Esophagus squamous epithelium (tissue), 5 donors: ENCODE measurements at regions not wholly inside any gene's neighbourhood (a gene's known extent, or its start where the extent isn't known, plus 50 kb on each side); places are given as distances from the start of the nearest gene placed in this dataset.

Experiments
- DNase-seq: peaks from one replicate; lab custom pipeline; 2025; lab: John Stamatoyannopoulos, UW
- H3K27ac ChIP-seq, 4 donors: fragments of 200-600 bp; sonication (generic); one replicate each; pipeline ENCODE4 v1.5.1; 2016 to 2019; ENCODE audit warnings: mild to moderate bottlenecking in 1 of 4
- H3K27me3 ChIP-seq, 4 donors: fragments of 200-600 bp; sonication (generic); 1 replicate in 3 of 4; 2 replicates in 1 of 4; pipeline versions ENCODE4 v1.5.1 to v1.6.0; 2017 to 2021; ENCODE audit warnings: antibody characterized with exemption in 1 of 4
- H3K36me3 ChIP-seq, 3 donors: fragments of 200-600 bp; sonication (generic); one replicate each; pipeline ENCODE4 v1.5.1; 2016 to 2019
- H3K4me1 ChIP-seq, 3 donors: fragments of 200-600 bp; sonication (generic); one replicate each; pipeline ENCODE4 v1.5.1; 2017 to 2019
- H3K4me3 ChIP-seq, 4 donors: fragments of 200-600 bp; sonication (generic); 1 replicate in 3 of 4; 2 replicates in 1 of 4; pipeline ENCODE4 v1.5.1; 2016 to 2019; ENCODE audit warnings: mild to moderate bottlenecking in 2 of 4, moderate library complexity in 1 of 4
- H3K9me3 ChIP-seq, 3 donors: fragments of 200-600 bp; sonication (generic); one replicate each; pipeline ENCODE4 v1.5.1; 2016 to 2019
- CTCF ChIP-seq, 6 experiments: fragments of 450-650 bp in 4 of 6; fragments of 200-600 bp in 2 of 6; sonication (generic) in 2 of 6; IDR thresholded peaks; one replicate each; pipeline ENCODE4 v1.5.1; 2016 to 2019; ENCODE audit warnings: antibody characterized with exemption in 6 of 6, mild to moderate bottlenecking in 4 of 6, moderate library complexity in 4 of 6
- POLR2A ChIP-seq, 4 donors: fragments of 450-650 bp; IDR thresholded peaks; one replicate each; pipeline ENCODE4 v1.6.1; 2017; ENCODE audit warnings: antibody characterized with exemption in 4 of 4, mild to moderate bottlenecking in 4 of 4, moderate library complexity in 3 of 4
- WGBS, 2 donors: methylation state at CpG; one replicate each; pipeline ENCODE4 v1.1.5; 2018; 5-methylcytosine and 5-hydroxymethylcytosine counted together
- intact Hi-C: fragments of 100-400 bp; cut with DNase I; formaldehyde crosslinking; loops from one replicate; pipeline ENCODE4 v1.15.0; 2022
- donor health status: DM: yes; HTN: yes; CAD: no.

GRCh38 chr10:78470267-78471103 is 436.8 kb downstream of the RPS24 start:
- Histone ChIP-seq H3K27me3 (peaks cover 0 to 7% (median 0%) of the 10 kb centered on the region in 4 donors), H3K36me3 (no peaks in the 10 kb centered on the region), H3K4me3 (no peak overlapping the region), H3K9me3 (no peaks in the 10 kb centered on the region), H3K4me1 (no peaks in the 10 kb centered on the region), H3K27ac (no peak overlapping the region)
- TF ChIP-seq POLR2A (IDR thresholded peaks at IDR 0.05), result no peak
- TF ChIP-seq CTCF (IDR thresholded peaks at IDR 0.05), result no peak
- intact Hi-C loops, result no loop called here
- WGBS, 2 donors, result 74 to 77% methylated on average over 4 of the region's 7 CpGs
- no peak for DNase-seq

- intact Hi-C loops, result no loop called here
- WGBS, 2 donors, result 71% methylated on average over 8 of the region's 8 CpGs; no CpG with 5 or more reads in 1 of the 2 donors
Observed at GRCh38 chr10:78471326-78471722, 437.7 kb downstream of the RPS24 start.

GRCh38 chr10:78471723-78472550 is 438.3 kb downstream of the RPS24 start:
- Histone ChIP-seq H3K27me3 (peaks cover 0 to 7% (median 0%) of the 10 kb centered on the region in 4 donors), H3K36me3 (no peaks in the 10 kb centered on the region), H3K4me3 (no peak overlapping the region), H3K4me1 (no peaks in the 10 kb centered on the region), H3K27ac (no peak overlapping the region), H3K9me3 (no peaks in the 10 kb centered on the region)
- WGBS, 2 donors, result 61 to 74% methylated on average over 7 to 8 of the region's 11 CpGs
- DNase-seq, result no peak
- intact Hi-C loops, result no loop called here
- TF ChIP-seq CTCF (IDR thresholded peaks at IDR 0.05) (no peak), POLR2A (IDR thresholded peaks at IDR 0.05) (no peak)

More at GRCh38 chr10:78471326-78471722, 437.7 kb downstream of the RPS24 start:
- TF ChIP-seq CTCF (IDR thresholded peaks at IDR 0.05) (no peak), POLR2A (IDR thresholded peaks at IDR 0.05) (no peak)
- Histone ChIP-seq H3K27ac (no peak overlapping the region), H3K4me3 (no peak overlapping the region), H3K36me3 (no peaks in the 10 kb centered on the region), H3K9me3 (no peaks in the 10 kb centered on the region), H3K4me1 (no peaks in the 10 kb centered on the region), H3K27me3 (peaks cover 0 to 7% (median 0%) of the 10 kb centered on the region in 4 donors)
- no peak for DNase-seq

- no peaks in the 10 kb centered on the region for H3K4me1 ChIP-seq
- intact Hi-C loops, result no loop called here
- H3K27me3 ChIP-seq, result peaks cover 0 to 13% (median 0%) of the 10 kb centered on the region in 4 donors
- H3K4me3 ChIP-seq, result no peak overlapping the region
- no peaks in the 10 kb centered on the region for H3K36me3 ChIP-seq
- TF ChIP-seq POLR2A (IDR thresholded peaks at IDR 0.05) (no peak), CTCF (IDR thresholded peaks at IDR 0.05) (no peak)
- no peak for DNase-seq
- H3K27ac ChIP-seq, result no peak overlapping the region
- WGBS, 2 donors, result 65 to 75% methylated on average over 2 to 3 of the region's 7 CpGs
- H3K9me3 ChIP-seq, result no peaks in the 10 kb centered on the region
Observed at GRCh38 chr10:78472551-78472890, 438.9 kb downstream of the RPS24 start.

GRCh38 chr10:78473006-78473405 is 439.3 kb downstream of the RPS24 start:
- H3K27ac ChIP-seq, result no peak overlapping the region
- intact Hi-C loops, result no loop called here
- TF ChIP-seq POLR2A (IDR thresholded peaks at IDR 0.05), result no peak
- no peak for TF ChIP-seq CTCF (IDR thresholded peaks at IDR 0.05)
- no peaks in the 10 kb centered on the region for H3K36me3 ChIP-seq
- no peak overlapping the region for H3K4me3 ChIP-seq
- 67 to 73% methylated on average over 6 to 7 of the region's 7 CpGs for WGBS, 2 donors
- no peak for DNase-seq
- H3K4me1 ChIP-seq, result no peaks in the 10 kb centered on the region
- no peaks in the 10 kb centered on the region for H3K9me3 ChIP-seq
- peaks cover 0 to 15% (median 0%) of the 10 kb centered on the region in 4 donors for H3K27me3 ChIP-seq
